HG02973 (cell line): ENCODE measurements at regions not wholly inside any gene's neighbourhood (a gene's known extent, or its start where the extent isn't known, plus 50 kb on each side); places are given as distances from the start of the nearest gene placed in this dataset.

Source experiments
- ATAC-seq: cut with Tn5 transposase; IDR thresholded peaks from one replicate; pipeline ENCODE4 v1.9.1; 2021; ENCODE audit warnings: moderate library complexity; ENCODE audit not compliant: unreplicated experiment

- ATAC-seq: no peak
Observed at GRCh38 chr15:67980773-67981685, 73.1 kb upstream of the PIAS1 start.

GRCh38 chr15:67981848-67982247, 72.3 kb upstream of the PIAS1 start:
- ATAC-seq: no peak

GRCh38 chr15:67991706-67992105, 62.4 kb upstream of the PIAS1 start:
- no peak for ATAC-seq

GRCh38 chr15:67992411-67992810, 61.7 kb upstream of the PIAS1 start:
- no peak for ATAC-seq

GRCh38 chr15:67992834-67993233, 61.3 kb upstream of the PIAS1 start:
- no peak for ATAC-seq

GRCh38 chr15:67997996-67998395, 56.1 kb upstream of the PIAS1 start:
- ATAC-seq: no peak

- no peak for ATAC-seq
Observed at GRCh38 chr15:67998599-67999133, 55.4 kb upstream of the PIAS1 start.

GRCh38 chr15:67999320-68000100, 54.6 kb upstream of the PIAS1 start:
- ATAC-seq: no peak

GRCh38 chr15:68000754-68001153, 53.4 kb upstream of the PIAS1 start:
- ATAC-seq: no peak

GRCh38 chr15:68001811-68002210, 52.3 kb upstream of the PIAS1 start:
- ATAC-seq: no peak

- ATAC-seq: no peak
Observed at GRCh38 chr15:68003297-68003696, 50.8 kb upstream of the PIAS1 start.
